OCI-LY3 (cell line): ENCODE measurements at regions not wholly inside any gene's neighbourhood (a gene's known extent, or its start where the extent isn't known, plus 50 kb on each side); places are given as distances from the start of the nearest gene placed in this dataset.

Experiments
- EZH2phosphoT487 ChIP-seq: fragments of 200-600 bp; shearing (Covaris generic); IDR thresholded peaks from 2 replicates; pipeline ENCODE4 v1.6.1; 2018; ENCODE audit warnings: antibody characterized with exemption, mixed run types, low read depth
- TF ChIP-seq, protein P1 (sequence below): fragments of 200-600, 300-600 bp; sonication (generic); IDR thresholded peaks from 2 replicates; pipeline ENCODE4 v1.5.1; 2014; ENCODE audit warnings: antibody characterized with exemption, low read length, low read depth

DNA sequence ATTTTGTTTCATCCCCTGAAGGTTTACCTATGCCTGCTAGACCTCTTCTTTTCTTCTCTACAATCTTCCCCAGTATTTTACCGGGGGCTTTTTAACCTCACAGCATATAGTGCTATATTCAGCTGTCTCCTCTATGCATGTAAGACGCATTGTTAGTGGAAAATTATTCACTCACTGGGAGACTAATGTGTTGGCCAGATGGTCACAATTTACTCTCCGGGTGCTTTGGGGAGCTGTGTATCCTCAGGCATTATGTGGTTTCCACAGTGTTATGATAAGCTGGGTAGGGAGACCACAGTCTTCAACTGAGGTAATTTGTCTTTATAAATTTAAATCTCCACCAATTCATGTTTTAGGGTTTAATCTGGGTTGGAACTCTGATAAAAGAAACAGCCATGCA lies 553.8 kb upstream of the PTCHD4 start:
- TF ChIP-seq, protein P1, sequence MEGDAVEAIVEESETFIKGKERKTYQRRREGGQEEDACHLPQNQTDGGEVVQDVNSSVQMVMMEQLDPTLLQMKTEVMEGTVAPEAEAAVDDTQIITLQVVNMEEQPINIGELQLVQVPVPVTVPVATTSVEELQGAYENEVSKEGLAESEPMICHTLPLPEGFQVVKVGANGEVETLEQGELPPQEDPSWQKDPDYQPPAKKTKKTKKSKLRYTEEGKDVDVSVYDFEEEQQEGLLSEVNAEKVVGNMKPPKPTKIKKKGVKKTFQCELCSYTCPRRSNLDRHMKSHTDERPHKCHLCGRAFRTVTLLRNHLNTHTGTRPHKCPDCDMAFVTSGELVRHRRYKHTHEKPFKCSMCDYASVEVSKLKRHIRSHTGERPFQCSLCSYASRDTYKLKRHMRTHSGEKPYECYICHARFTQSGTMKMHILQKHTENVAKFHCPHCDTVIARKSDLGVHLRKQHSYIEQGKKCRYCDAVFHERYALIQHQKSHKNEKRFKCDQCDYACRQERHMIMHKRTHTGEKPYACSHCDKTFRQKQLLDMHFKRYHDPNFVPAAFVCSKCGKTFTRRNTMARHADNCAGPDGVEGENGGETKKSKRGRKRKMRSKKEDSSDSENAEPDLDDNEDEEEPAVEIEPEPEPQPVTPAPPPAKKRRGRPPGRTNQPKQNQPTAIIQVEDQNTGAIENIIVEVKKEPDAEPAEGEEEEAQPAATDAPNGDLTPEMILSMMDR, result no peak
- TF ChIP-seq EZH2phosphoT487, result no peak
